Parathyroid adenoma (tissue), 2 donors: ENCODE measurements at regions not wholly inside any gene's neighbourhood (a gene's known extent, or its start where the extent isn't known, plus 50 kb on each side); places are given as distances from the start of the nearest gene placed in this dataset.

Experiments
- H2AFZ ChIP-seq: fragments of 300-600 bp; sonication (generic); one replicate; pipeline ENCODE4 v1.7.0; 2017; ENCODE audit warnings: antibody characterized with exemption, mild to moderate bottlenecking
- H3K27ac ChIP-seq: fragments of 300-600 bp; sonication (generic); one replicate; pipeline ENCODE4 v1.7.0; 2017
- H3K27me3 ChIP-seq: fragments of 300-600 bp; sonication (generic); one replicate; pipeline ENCODE4 v1.7.0; 2017; ENCODE audit warnings: low read length; ENCODE audit not compliant: control insufficient read depth, insufficient read depth
- H3K36me3 ChIP-seq: fragments of 300-600 bp; sonication (generic); one replicate; pipeline ENCODE4 v1.7.0; 2017; ENCODE audit warnings: low read length; ENCODE audit not compliant: control insufficient read depth, insufficient read depth
- H3K4me1 ChIP-seq: fragments of 300-600 bp; sonication (generic); one replicate; pipeline ENCODE4 v1.7.0; 2017; ENCODE audit warnings: control low read depth
- H3K4me2 ChIP-seq: fragments of 300-600 bp; sonication (generic); one replicate; pipeline ENCODE4 v1.7.0; 2017; ENCODE audit warnings: low read length
- H3K4me3 ChIP-seq: fragments of 300-600 bp; sonication (generic); one replicate; pipeline ENCODE4 v1.7.0; 2017; ENCODE audit warnings: low read depth, low read length
- H3K79me2 ChIP-seq: fragments of 300-600 bp; sonication (generic); one replicate; pipeline ENCODE4 v1.7.0; 2017; ENCODE audit warnings: control low read depth
- H3K9ac ChIP-seq: fragments of 300-600 bp; sonication (generic); one replicate; pipeline ENCODE4 v1.7.0; 2017; ENCODE audit warnings: mild to moderate bottlenecking
- H3K9me3 ChIP-seq: fragments of 300-600 bp; sonication (generic); one replicate; pipeline ENCODE4 v1.7.0; 2017; ENCODE audit warnings: low read length; ENCODE audit not compliant: control insufficient read depth
- CTCF ChIP-seq: fragments of 300-600 bp; sonication (generic); IDR thresholded peaks from one replicate; pipeline ENCODE4 v1.7.0; 2017; ENCODE audit warnings: antibody characterized with exemption, mild to moderate bottlenecking
- donor health status: primary hyperparathyroidism.

- H3K27me3 ChIP-seq = no peaks in the 10 kb centered on the region
- H3K27ac ChIP-seq = no peak overlapping the region
- H2AFZ ChIP-seq = no peak overlapping the region
- no peaks in the 10 kb centered on the region for H3K79me2 ChIP-seq
- no peak for TF ChIP-seq CTCF
- H3K9ac ChIP-seq = no peak overlapping the region
- no peaks in the 10 kb centered on the region for H3K36me3 ChIP-seq
- H3K4me1 ChIP-seq = no peaks in the 10 kb centered on the region
- no peak overlapping the region for H3K4me2 ChIP-seq
- no peak overlapping the region for H3K4me3 ChIP-seq
- no peaks in the 10 kb centered on the region for H3K9me3 ChIP-seq
Measured at GRCh38 chr1:193592317-193592716, 405.9 kb upstream of the B3GALT2 start.

GRCh38 chr1:193590102-193590501, 403.7 kb upstream of the B3GALT2 start:
- Histone ChIP-seq H3K9me3 (no peaks in the 10 kb centered on the region), H3K4me3 (no peak overlapping the region), H3K27me3 (no peaks in the 10 kb centered on the region), H3K4me2 (no peak overlapping the region), H3K27ac (no peak overlapping the region), H3K36me3 (no peaks in the 10 kb centered on the region), H2AFZ (no peak overlapping the region), H3K9ac (no peak overlapping the region), H3K4me1 (no peaks in the 10 kb centered on the region), H3K79me2 (no peaks in the 10 kb centered on the region)
- no peak for TF ChIP-seq CTCF

GRCh38 chr1:193589597-193590040, 403.2 kb upstream of the B3GALT2 start:
- Histone ChIP-seq H3K9me3 (no peaks in the 10 kb centered on the region), H3K4me2 (no peak overlapping the region), H3K36me3 (no peaks in the 10 kb centered on the region), H3K9ac (no peak overlapping the region), H3K4me1 (no peaks in the 10 kb centered on the region), H3K79me2 (no peaks in the 10 kb centered on the region), H2AFZ (no peak overlapping the region), H3K4me3 (no peak overlapping the region), H3K27ac (no peak overlapping the region), H3K27me3 (no peaks in the 10 kb centered on the region)
- TF ChIP-seq CTCF = no peak

- Histone ChIP-seq H3K36me3 (no peaks in the 10 kb centered on the region), H3K9ac (no peak overlapping the region), H3K79me2 (no peaks in the 10 kb centered on the region), H3K9me3 (no peaks in the 10 kb centered on the region), H3K27me3 (no peaks in the 10 kb centered on the region), H2AFZ (no peak overlapping the region), H3K4me2 (no peak overlapping the region), H3K4me1 (no peaks in the 10 kb centered on the region), H3K27ac (no peak overlapping the region), H3K4me3 (no peak overlapping the region)
- TF ChIP-seq CTCF = no peak
Measured at GRCh38 chr1:193588311-193589082, 402.1 kb upstream of the B3GALT2 start.

- Histone ChIP-seq H3K79me2 (no peaks in the 10 kb centered on the region), H3K4me2 (no peak overlapping the region), H3K4me3 (no peak overlapping the region), H3K9me3 (no peaks in the 10 kb centered on the region), H2AFZ (no peak overlapping the region), H3K9ac (no peak overlapping the region), H3K27ac (no peak overlapping the region), H3K27me3 (no peaks in the 10 kb centered on the region), H3K4me1 (no peaks in the 10 kb centered on the region), H3K36me3 (no peaks in the 10 kb centered on the region)
- TF ChIP-seq CTCF = no peak
Measured at GRCh38 chr1:193584731-193585239, 398.4 kb upstream of the B3GALT2 start.
